OCI-LY3 (cell line): ENCODE measurements at regions not wholly inside any gene's neighbourhood (a gene's known extent, or its start where the extent isn't known, plus 50 kb on each side); places are given as distances from the start of the nearest gene placed in this dataset.

Experiments
- H2AFZ ChIP-seq: fragments of 200-600, 300-600 bp; shearing (Covaris generic); 2 replicates; pipeline ENCODE4 v1.6.0; 2014; ENCODE audit warnings: antibody characterized with exemption, low read depth, low read length
- H3K27ac ChIP-seq: fragments of 200-600, 300-600 bp; sonication (generic); 2 replicates; pipeline ENCODE4 v1.5.1; 2014; ENCODE audit warnings: mild to moderate bottlenecking, low read length, moderate library complexity, mixed read lengths
- H3K27me3 ChIP-seq: fragments of 200-600, 300-600 bp; sonication (generic); 2 replicates; pipeline ENCODE4 v1.6.1; 2014; ENCODE audit warnings: low read depth, low read length, mixed read lengths
- H3K36me3 ChIP-seq: fragments of 200-600, 300-600 bp; sonication (generic); replicated peaks from 2 replicates; pipeline ENCODE3; 2014; ENCODE audit warnings: low read depth, low read length, mixed read lengths
- H3K4me1 ChIP-seq: fragments of 300-600, 200-600 bp; sonication (generic); 2 replicates; pipeline ENCODE4 v1.6.1; 2014; ENCODE audit warnings: low read length, mixed read lengths
- H3K4me2 ChIP-seq: fragments of 200-600, 300-600 bp; sonication (generic); 2 replicates; pipeline ENCODE4 v1.6.1; 2014; ENCODE audit warnings: low read length, mixed read lengths
- H3K4me3 ChIP-seq: fragments of 300-600, 200-600 bp; sonication (generic); 2 replicates; pipeline ENCODE4 v1.5.1; 2014; ENCODE audit warnings: antibody characterized with exemption, mild to moderate bottlenecking, low read length, moderate library complexity
- H3K79me2 ChIP-seq: fragments of 300-600, 200-600 bp; shearing (Covaris generic); 2 replicates; pipeline ENCODE4 v1.6.1; 2014; ENCODE audit warnings: mild to moderate bottlenecking, low read length, mixed read lengths
- H3K9ac ChIP-seq: fragments of 300-600, 200-600 bp; shearing (Covaris generic); 2 replicates; pipeline ENCODE4 v1.6.0; 2014; ENCODE audit warnings: mild to moderate bottlenecking, low read length, moderate library complexity
- H3K9me3 ChIP-seq: fragments of 200-600, 300-600 bp; shearing (Covaris generic); 2 replicates; pipeline ENCODE4 v1.6.1; 2014; ENCODE audit warnings: low read length, mixed read lengths; ENCODE audit not compliant: insufficient read depth
- H4K20me1 ChIP-seq: fragments of 200-600, 300-600 bp; sonication (generic); 2 replicates; pipeline ENCODE4 v1.6.1; 2016; ENCODE audit warnings: low read length, mixed read lengths; ENCODE audit not compliant: insufficient read depth
- CTCF ChIP-seq: fragments of 200-600, 300-600 bp; sonication (generic); IDR thresholded peaks from 2 replicates; pipeline ENCODE4 v1.5.1; 2014; ENCODE audit warnings: antibody characterized with exemption, low read length, low read depth
- EZH2phosphoT487 ChIP-seq: fragments of 200-600 bp; shearing (Covaris generic); IDR thresholded peaks from 2 replicates; pipeline ENCODE4 v1.6.1; 2018; ENCODE audit warnings: antibody characterized with exemption, mixed run types, low read depth

DNA sequence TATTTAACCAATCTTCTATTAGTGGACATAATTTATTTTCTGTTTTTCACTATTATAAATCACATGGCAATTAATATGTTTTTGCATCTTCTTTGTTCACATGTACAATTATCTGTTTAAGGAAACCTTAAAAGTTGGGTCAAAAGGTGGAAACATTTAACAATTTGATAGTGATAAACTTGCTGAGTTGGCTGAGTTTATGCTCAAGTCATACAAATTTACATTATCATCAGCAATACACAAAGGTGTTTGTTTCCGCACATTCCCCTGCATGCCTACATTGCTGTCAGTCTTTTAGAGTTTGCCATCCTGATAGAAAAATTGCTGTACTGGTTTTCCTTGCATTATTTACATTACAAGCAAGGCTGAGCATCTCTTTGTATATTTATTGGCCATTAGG lies 139.5 kb downstream of the KCNRG start:
- no peak overlapping the region for H2AFZ ChIP-seq
- H3K9ac ChIP-seq: no peak overlapping the region
- no peaks in the 10 kb centered on the region for H4K20me1 ChIP-seq
- H3K36me3 ChIP-seq: no peaks in the 10 kb centered on the region
- no peak overlapping the region for H3K4me2 ChIP-seq
- no peaks in the 10 kb centered on the region for H3K79me2 ChIP-seq
- TF ChIP-seq CTCF (no peak), EZH2phosphoT487 (no peak)
- no peak overlapping the region for H3K4me3 ChIP-seq
- no peak overlapping the region for H3K27ac ChIP-seq
- peaks cover 37% of the 10 kb centered on the region for H3K4me1 ChIP-seq
- H3K27me3 ChIP-seq: no peaks in the 10 kb centered on the region
- H3K9me3 ChIP-seq: no peaks in the 10 kb centered on the region

- H3K4me1 ChIP-seq: peaks cover 41% of the 10 kb centered on the region
- no peak for TF ChIP-seq CTCF
- H4K20me1 ChIP-seq: no peaks in the 10 kb centered on the region
- no peak overlapping the region for H3K9ac ChIP-seq
- no peak overlapping the region for H3K4me3 ChIP-seq
- no peaks in the 10 kb centered on the region for H3K27me3 ChIP-seq
- no peak overlapping the region for H2AFZ ChIP-seq
- no peaks in the 10 kb centered on the region for H3K9me3 ChIP-seq
- H3K27ac ChIP-seq: no peak overlapping the region
- no peaks in the 10 kb centered on the region for H3K79me2 ChIP-seq
- H3K4me2 ChIP-seq: no peak overlapping the region
- no peaks in the 10 kb centered on the region for H3K36me3 ChIP-seq
These were observed 140.9 kb downstream of the KCNRG start for GRCh38 chr13:50156140-50156539.

GRCh38 chr13:50156561-50157127 lies 141.4 kb downstream of the KCNRG start:
- no peak overlapping the region for H3K4me2 ChIP-seq
- peaks cover 40% of the 10 kb centered on the region for H3K4me1 ChIP-seq
- no peaks in the 10 kb centered on the region for H3K79me2 ChIP-seq
- no peak overlapping the region for H2AFZ ChIP-seq
- no peak for TF ChIP-seq EZH2phosphoT487
- TF ChIP-seq CTCF: no peak
- no peaks in the 10 kb centered on the region for H4K20me1 ChIP-seq
- no peak overlapping the region for H3K4me3 ChIP-seq
- no peaks in the 10 kb centered on the region for H3K9me3 ChIP-seq
- H3K27me3 ChIP-seq: no peaks in the 10 kb centered on the region
- H3K36me3 ChIP-seq: no peaks in the 10 kb centered on the region
- H3K9ac ChIP-seq: no peak overlapping the region
- no peak overlapping the region for H3K27ac ChIP-seq

- Histone ChIP-seq H3K4me2 (peak overlapping the region; percentile 42), H3K4me3 (peak overlapping the region; percentile 9; the same call in 1 of the 2 replicates), H3K36me3 (no peaks in the 10 kb centered on the region), H3K9me3 (no peaks in the 10 kb centered on the region), H3K79me2 (no peaks in the 10 kb centered on the region), H3K27ac (peak overlapping the region; percentile 18; the same call in 1 of the 2 replicates), H4K20me1 (no peaks in the 10 kb centered on the region), H3K27me3 (no peaks in the 10 kb centered on the region), H2AFZ (0 out of 2 replicates have a peak overlapping the region, but pooled peaks have one; percentile 7), H3K4me1 (peaks cover 21% of the 10 kb centered on the region), H3K9ac (no peak overlapping the region)
- no peak for TF ChIP-seq CTCF
- TF ChIP-seq EZH2phosphoT487: no peak
These were observed 143.3 kb downstream of the KCNRG start for GRCh38 chr13:50158385-50159165.
